Liver (tissue), 8 donors: ENCODE measurements at regions not wholly inside any gene's neighbourhood (a gene's known extent, or its start where the extent isn't known, plus 50 kb on each side); places are given as distances from the start of the nearest gene placed in this dataset.

Experiments used
- DNase-seq: peaks from one replicate; pipeline ENCODE4 v3.0.0-alpha.2; 2017; ENCODE audit warnings: low spot score
- H3K27ac ChIP-seq, 2 donors: one replicate each; pipeline ENCODE4 v1.7.0; 2013; ENCODE audit warnings: inconsistent platforms in 2 of 2, low read length in 2 of 2, control low read depth in 1 of 2, low read depth in 1 of 2, mild to moderate bottlenecking in 1 of 2
- H3K27me3 ChIP-seq, 4 donors: one replicate each; pipeline versions ENCODE4 v1.6.1 to v1.7.0; 2013; ENCODE audit warnings: low read length in 3 of 4, inconsistent platforms in 1 of 4, mild to moderate bottlenecking in 1 of 4, moderate library complexity in 1 of 4; ENCODE audit not compliant: control insufficient read depth in 4 of 4, insufficient read depth in 4 of 4
- H3K36me3 ChIP-seq, 4 donors: one replicate each; pipeline versions ENCODE4 v1.6.1 to v1.7.0; 2013; ENCODE audit warnings: low read length in 3 of 4, mild to moderate bottlenecking in 3 of 4, low read depth in 1 of 4, moderate library complexity in 1 of 4; ENCODE audit not compliant: control insufficient read depth in 4 of 4, insufficient read depth in 3 of 4
- H3K4me1 ChIP-seq, 4 donors: one replicate each; pipeline versions ENCODE4 v1.6.1 to v1.7.0; 2013; ENCODE audit warnings: low read length in 3 of 4, mild to moderate bottlenecking in 3 of 4, moderate library complexity in 1 of 4; ENCODE audit not compliant: control insufficient read depth in 4 of 4, insufficient read depth in 4 of 4
- H3K4me3 ChIP-seq, 3 donors: one replicate each; pipeline versions ENCODE4 v1.6.1 to v1.7.0; 2013; ENCODE audit warnings: low read length in 3 of 3, control low read depth in 1 of 3, low read depth in 1 of 3, mild to moderate bottlenecking in 1 of 3
- H3K9ac ChIP-seq, 2 donors: one replicate each; pipeline ENCODE4 v1.7.0; 2013; ENCODE audit warnings: low read length in 2 of 2, mild to moderate bottlenecking in 2 of 2, moderate library complexity in 2 of 2, control low read depth in 1 of 2, low read depth in 1 of 2
- H3K9me3 ChIP-seq, 4 donors: one replicate each; pipeline versions ENCODE4 v1.6.1 to v1.7.0; 2013; ENCODE audit warnings: low read length in 3 of 4; ENCODE audit not compliant: control insufficient read depth in 4 of 4
- EGR1 ChIP-seq, 2 donors: IDR thresholded peaks; 2 replicates each; pipeline ENCODE4 v1.6.1; 2016 to 2018; ENCODE audit warnings: antibody characterized with exemption in 2 of 2, low read depth in 2 of 2
- FOXA1 ChIP-seq: IDR thresholded peaks from 2 replicates; pipeline ENCODE4 v1.6.1; 2016; ENCODE audit warnings: antibody characterized with exemption
- FOXA2 ChIP-seq: IDR thresholded peaks from 2 replicates; pipeline ENCODE4 v1.6.1; 2016; ENCODE audit warnings: antibody characterized with exemption
- GABPA ChIP-seq, 2 donors: IDR thresholded peaks in 1 of 2; conservative IDR thresholded peaks in 1 of 2; 2 replicates each; pipeline ENCODE4 v1.6.1; 2016; ENCODE audit warnings: antibody characterized with exemption in 2 of 2, mild to moderate bottlenecking in 1 of 2, moderate library complexity in 1 of 2
- HNF4A ChIP-seq, 2 donors: conservative IDR thresholded peaks; 2 replicates each; pipeline ENCODE4 v1.6.1; 2016; ENCODE audit warnings: antibody characterized with exemption in 2 of 2, mild to moderate bottlenecking in 2 of 2
- HNF4G ChIP-seq: IDR thresholded peaks from 2 replicates; pipeline ENCODE4 v1.6.1; 2016; ENCODE audit warnings: antibody characterized with exemption
- JUND ChIP-seq, 2 donors: IDR thresholded peaks; 2 replicates each; pipeline ENCODE4 v1.6.1; 2016; ENCODE audit warnings: antibody characterized with exemption in 2 of 2
- NR2F2 ChIP-seq: IDR thresholded peaks from 2 replicates; pipeline ENCODE4 v1.6.1; 2016; ENCODE audit warnings: antibody characterized with exemption
- RAD21 ChIP-seq, 2 donors: IDR thresholded peaks; 2 replicates each; pipeline ENCODE4 v1.6.1; 2016; ENCODE audit warnings: antibody characterized with exemption in 2 of 2, mild to moderate bottlenecking in 2 of 2
- RXRA ChIP-seq, 2 donors: IDR thresholded peaks; 2 replicates each; pipeline ENCODE4 v1.6.1; 2017 to 2018; ENCODE audit warnings: antibody characterized with exemption in 2 of 2, mild to moderate bottlenecking in 1 of 2
- SP1 ChIP-seq: IDR thresholded peaks from 2 replicates; pipeline ENCODE4 v1.6.1; 2018; ENCODE audit warnings: antibody characterized with exemption, mild to moderate bottlenecking
- TAF1 ChIP-seq: conservative IDR thresholded peaks from 2 replicates; pipeline ENCODE4 v1.6.1; 2016; ENCODE audit warnings: antibody characterized with exemption, mild to moderate bottlenecking
- YY1 ChIP-seq: IDR thresholded peaks from 2 replicates; pipeline ENCODE4 v1.6.1; 2016; ENCODE audit warnings: antibody characterized with exemption, mild to moderate bottlenecking
- WGBS: extraction: QIAGEN DNeasy Blood & Tissue Kit; methylation state at CpG from one replicate; pipeline ENCODE4 v1.1.7; 2013; 5-methylcytosine and 5-hydroxymethylcytosine counted together
- TF ChIP-seq, protein P1 (sequence below): fragments of 150-350 bp; IDR thresholded peaks from 2 replicates; pipeline ENCODE4 v1.5.1; 2017; ENCODE audit warnings: improper control_type of control experiment, low read depth, low read length; ENCODE audit not compliant: missing input control
- TF ChIP-seq, protein P2 (sequence below): IDR thresholded peaks from 2 replicates; pipeline ENCODE4 v1.6.1; 2016; ENCODE audit warnings: antibody characterized with exemption
- TF ChIP-seq, protein P3 (sequence below): IDR thresholded peaks from 2 replicates; pipeline ENCODE4 v1.6.1; 2016; ENCODE audit warnings: antibody characterized with exemption
- TF ChIP-seq, protein P4 (sequence below): IDR thresholded peaks from 2 replicates; pipeline ENCODE4 v1.6.1; 2016; ENCODE audit warnings: antibody characterized with exemption, mild to moderate bottlenecking
- TF ChIP-seq, protein P5 (sequence below): IDR thresholded peaks from 2 replicates; pipeline ENCODE4 v1.6.1; 2016; ENCODE audit warnings: antibody characterized with exemption
- donor health status: healthy.
- donor health status: healthy.
- donor health status: healthy.
- donor health status: healthy.
- donor health status: healthy.

DNA sequence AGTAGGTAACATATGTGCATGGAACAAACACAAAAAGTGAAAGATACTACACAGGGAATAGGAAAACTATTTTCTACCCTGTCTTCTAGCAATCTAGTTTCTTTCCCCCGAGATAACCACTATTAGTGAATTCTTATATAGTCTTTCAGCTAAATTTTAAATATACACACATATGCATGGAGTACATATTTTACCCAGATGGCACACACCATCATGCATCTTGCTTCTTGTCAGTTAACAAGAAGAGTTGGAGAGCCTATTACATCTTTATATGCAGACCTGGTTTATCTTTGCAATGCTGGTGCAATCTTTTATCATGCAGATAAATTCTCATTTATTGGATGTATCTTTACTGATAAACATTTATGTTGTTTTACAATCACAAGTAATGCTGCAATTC, 100.4 kb downstream of the OTOR start:
- Histone ChIP-seq H3K27me3 (peaks cover 0 to 5% (median 0%) of the 10 kb centered on the region in 4 donors), H3K4me3 (no peak overlapping the region), H3K36me3 (no peaks in the 10 kb centered on the region), H3K9me3 (no peaks in the 10 kb centered on the region), H3K4me1 (no peaks in the 10 kb centered on the region), H3K9ac (no peak overlapping the region), H3K27ac (no peak overlapping the region)
- TF ChIP-seq YY1 (no peak), GABPA (IDR thresholded peaks at IDR 0.05 in 1 of 2, conservative IDR thresholded peaks at IDR 0.05 in 1 of 2) (no peak), EGR1 (IDR thresholded peaks at IDR 0.05; ENCODE audit: low read depth in 2 of 2) (no peak), RAD21 (IDR thresholded peaks at IDR 0.05) (no peak), SP1 (no peak)
- TF ChIP-seq, protein P1, sequence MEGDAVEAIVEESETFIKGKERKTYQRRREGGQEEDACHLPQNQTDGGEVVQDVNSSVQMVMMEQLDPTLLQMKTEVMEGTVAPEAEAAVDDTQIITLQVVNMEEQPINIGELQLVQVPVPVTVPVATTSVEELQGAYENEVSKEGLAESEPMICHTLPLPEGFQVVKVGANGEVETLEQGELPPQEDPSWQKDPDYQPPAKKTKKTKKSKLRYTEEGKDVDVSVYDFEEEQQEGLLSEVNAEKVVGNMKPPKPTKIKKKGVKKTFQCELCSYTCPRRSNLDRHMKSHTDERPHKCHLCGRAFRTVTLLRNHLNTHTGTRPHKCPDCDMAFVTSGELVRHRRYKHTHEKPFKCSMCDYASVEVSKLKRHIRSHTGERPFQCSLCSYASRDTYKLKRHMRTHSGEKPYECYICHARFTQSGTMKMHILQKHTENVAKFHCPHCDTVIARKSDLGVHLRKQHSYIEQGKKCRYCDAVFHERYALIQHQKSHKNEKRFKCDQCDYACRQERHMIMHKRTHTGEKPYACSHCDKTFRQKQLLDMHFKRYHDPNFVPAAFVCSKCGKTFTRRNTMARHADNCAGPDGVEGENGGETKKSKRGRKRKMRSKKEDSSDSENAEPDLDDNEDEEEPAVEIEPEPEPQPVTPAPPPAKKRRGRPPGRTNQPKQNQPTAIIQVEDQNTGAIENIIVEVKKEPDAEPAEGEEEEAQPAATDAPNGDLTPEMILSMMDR, result no peak
- 47% methylated on average over 1 of the region's 1 CpG for WGBS
- DNase-seq, result no peak

DNA sequence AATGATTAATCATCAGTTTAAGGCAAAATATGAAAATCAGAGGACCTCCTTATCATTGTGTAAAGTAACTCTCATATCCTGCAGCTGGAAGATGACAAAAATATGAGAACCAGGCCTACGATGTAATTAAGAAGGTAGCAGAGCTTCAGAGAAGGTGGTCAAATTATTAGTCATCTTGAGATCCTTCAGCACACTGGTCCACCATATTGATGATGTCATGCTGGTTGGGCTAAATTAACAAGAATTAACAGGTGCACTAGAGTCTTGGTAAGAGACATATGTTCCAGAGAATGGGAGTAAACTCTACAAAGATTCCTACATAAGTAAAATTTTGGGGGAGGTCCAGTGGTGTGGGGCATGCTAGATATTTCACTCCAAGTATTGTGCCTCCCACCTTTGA, 112.8 kb downstream of the OTOR start:
- Histone ChIP-seq H3K9ac (no peak overlapping the region), H3K4me1 (no peaks in the 10 kb centered on the region), H3K4me3 (no peak overlapping the region), H3K36me3 (no peaks in the 10 kb centered on the region), H3K27me3 (no peaks in the 10 kb centered on the region), H3K27ac (no peak overlapping the region), H3K9me3 (peaks cover 0 to 2% (median 0%) of the 10 kb centered on the region in 4 donors)
- TF ChIP-seq SP1 (no peak), RXRA (IDR thresholded peaks at IDR 0.05) (no peak), YY1 (no peak), EGR1 (IDR thresholded peaks at IDR 0.05; ENCODE audit: low read depth in 2 of 2) (no peak), FOXA2 (no peak)
- TF ChIP-seq, protein P2, sequence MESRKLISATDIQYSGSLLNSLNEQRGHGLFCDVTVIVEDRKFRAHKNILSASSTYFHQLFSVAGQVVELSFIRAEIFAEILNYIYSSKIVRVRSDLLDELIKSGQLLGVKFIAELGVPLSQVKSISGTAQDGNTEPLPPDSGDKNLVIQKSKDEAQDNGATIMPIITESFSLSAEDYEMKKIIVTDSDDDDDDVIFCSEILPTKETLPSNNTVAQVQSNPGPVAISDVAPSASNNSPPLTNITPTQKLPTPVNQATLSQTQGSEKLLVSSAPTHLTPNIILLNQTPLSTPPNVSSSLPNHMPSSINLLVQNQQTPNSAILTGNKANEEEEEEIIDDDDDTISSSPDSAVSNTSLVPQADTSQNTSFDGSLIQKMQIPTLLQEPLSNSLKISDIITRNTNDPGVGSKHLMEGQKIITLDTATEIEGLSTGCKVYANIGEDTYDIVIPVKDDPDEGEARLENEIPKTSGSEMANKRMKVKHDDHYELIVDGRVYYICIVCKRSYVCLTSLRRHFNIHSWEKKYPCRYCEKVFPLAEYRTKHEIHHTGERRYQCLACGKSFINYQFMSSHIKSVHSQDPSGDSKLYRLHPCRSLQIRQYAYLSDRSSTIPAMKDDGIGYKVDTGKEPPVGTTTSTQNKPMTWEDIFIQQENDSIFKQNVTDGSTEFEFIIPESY, result no peak
- WGBS, result 80% methylated on average over 1 of the region's 1 CpG
- DNase-seq, result no peak

DNA sequence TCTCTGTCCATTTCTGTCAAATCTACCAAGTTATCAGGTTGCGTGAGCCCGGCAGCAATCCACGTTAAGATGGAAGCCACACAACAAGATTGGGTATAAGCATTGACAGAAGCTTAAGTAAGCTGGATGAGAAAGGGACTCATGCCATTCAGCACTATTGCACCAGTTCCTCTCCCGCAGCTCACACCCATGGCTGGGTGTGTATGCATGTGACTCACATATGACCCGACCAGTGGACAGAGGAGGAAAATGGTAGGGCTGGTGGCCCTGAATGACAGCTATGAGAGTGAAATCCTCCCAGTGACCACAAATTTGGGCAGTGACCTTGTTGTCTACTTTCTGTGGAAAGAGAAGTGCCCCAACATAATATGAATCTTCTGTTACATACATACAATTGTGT, 113.5 kb downstream of the OTOR start:
- TF ChIP-seq HNF4G, result no peak
- TF ChIP-seq, protein P3, sequence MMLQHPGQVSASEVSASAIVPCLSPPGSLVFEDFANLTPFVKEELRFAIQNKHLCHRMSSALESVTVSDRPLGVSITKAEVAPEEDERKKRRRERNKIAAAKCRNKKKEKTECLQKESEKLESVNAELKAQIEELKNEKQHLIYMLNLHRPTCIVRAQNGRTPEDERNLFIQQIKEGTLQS, result no peak
- TF ChIP-seq TAF1, result no peak
- no peak for TF ChIP-seq RAD21 (IDR thresholded peaks at IDR 0.05)
- no peak for TF ChIP-seq HNF4A (conservative IDR thresholded peaks at IDR 0.05)
- no peak for TF ChIP-seq YY1
- TF ChIP-seq EGR1 (IDR thresholded peaks at IDR 0.05; ENCODE audit: low read depth in 2 of 2), result no peak
- TF ChIP-seq SP1, result no peak
- TF ChIP-seq, protein P4, sequence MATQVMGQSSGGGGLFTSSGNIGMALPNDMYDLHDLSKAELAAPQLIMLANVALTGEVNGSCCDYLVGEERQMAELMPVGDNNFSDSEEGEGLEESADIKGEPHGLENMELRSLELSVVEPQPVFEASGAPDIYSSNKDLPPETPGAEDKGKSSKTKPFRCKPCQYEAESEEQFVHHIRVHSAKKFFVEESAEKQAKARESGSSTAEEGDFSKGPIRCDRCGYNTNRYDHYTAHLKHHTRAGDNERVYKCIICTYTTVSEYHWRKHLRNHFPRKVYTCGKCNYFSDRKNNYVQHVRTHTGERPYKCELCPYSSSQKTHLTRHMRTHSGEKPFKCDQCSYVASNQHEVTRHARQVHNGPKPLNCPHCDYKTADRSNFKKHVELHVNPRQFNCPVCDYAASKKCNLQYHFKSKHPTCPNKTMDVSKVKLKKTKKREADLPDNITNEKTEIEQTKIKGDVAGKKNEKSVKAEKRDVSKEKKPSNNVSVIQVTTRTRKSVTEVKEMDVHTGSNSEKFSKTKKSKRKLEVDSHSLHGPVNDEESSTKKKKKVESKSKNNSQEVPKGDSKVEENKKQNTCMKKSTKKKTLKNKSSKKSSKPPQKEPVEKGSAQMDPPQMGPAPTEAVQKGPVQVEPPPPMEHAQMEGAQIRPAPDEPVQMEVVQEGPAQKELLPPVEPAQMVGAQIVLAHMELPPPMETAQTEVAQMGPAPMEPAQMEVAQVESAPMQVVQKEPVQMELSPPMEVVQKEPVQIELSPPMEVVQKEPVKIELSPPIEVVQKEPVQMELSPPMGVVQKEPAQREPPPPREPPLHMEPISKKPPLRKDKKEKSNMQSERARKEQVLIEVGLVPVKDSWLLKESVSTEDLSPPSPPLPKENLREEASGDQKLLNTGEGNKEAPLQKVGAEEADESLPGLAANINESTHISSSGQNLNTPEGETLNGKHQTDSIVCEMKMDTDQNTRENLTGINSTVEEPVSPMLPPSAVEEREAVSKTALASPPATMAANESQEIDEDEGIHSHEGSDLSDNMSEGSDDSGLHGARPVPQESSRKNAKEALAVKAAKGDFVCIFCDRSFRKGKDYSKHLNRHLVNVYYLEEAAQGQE, result no peak
- no peak for TF ChIP-seq RXRA (IDR thresholded peaks at IDR 0.05)
- no peak for TF ChIP-seq NR2F2
- TF ChIP-seq GABPA (IDR thresholded peaks at IDR 0.05 in 1 of 2, conservative IDR thresholded peaks at IDR 0.05 in 1 of 2), result no peak
- no peak for TF ChIP-seq FOXA2
- no peak for TF ChIP-seq FOXA1
- TF ChIP-seq, protein P2, result no peak
- TF ChIP-seq, protein P5, sequence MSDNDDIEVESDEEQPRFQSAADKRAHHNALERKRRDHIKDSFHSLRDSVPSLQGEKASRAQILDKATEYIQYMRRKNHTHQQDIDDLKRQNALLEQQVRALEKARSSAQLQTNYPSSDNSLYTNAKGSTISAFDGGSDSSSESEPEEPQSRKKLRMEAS, result no peak
- TF ChIP-seq JUND (IDR thresholded peaks at IDR 0.05), result no peak
- Histone ChIP-seq H3K9me3 (peaks cover 0 to 2% (median 0%) of the 10 kb centered on the region in 4 donors), H3K9ac (no peak overlapping the region), H3K27me3 (no peaks in the 10 kb centered on the region), H3K4me1 (no peaks in the 10 kb centered on the region), H3K27ac (no peak overlapping the region), H3K4me3 (no peak overlapping the region), H3K36me3 (no peaks in the 10 kb centered on the region)
- WGBS, result 90% methylated on average over 5 of the region's 5 CpGs
- DNase-seq, result no peak
